ENCODE measurements at regions not wholly inside any gene's neighbourhood (a gene's known extent, or its start where the extent isn't known, plus 50 kb on each side); places are given as distances from the start of the nearest gene placed in this dataset.

DNA sequence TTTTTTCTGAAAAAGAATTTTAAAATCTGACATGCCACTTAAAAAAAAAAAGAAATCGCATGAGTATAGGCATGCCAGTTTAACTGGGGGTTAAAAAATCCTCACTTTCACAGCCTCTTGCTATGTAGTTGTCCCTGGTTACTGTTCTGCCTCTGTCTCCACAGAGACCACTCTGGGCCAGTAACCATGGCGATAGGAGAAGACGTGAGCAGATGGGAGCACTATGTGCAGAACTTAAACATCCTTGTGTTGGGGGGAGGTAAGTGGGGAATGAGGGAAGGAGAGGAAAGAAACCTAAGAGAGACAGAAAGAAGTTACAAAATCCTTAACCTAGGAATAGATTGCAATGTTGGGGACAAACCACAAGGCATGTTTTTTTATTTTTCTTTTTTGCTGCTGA lies 75.9 kb upstream of the CYRIA start:
- H3K9me3 ChIP-seq (ENCODE audit: low read length), result no peaks in the 10 kb centered on the region

DNA sequence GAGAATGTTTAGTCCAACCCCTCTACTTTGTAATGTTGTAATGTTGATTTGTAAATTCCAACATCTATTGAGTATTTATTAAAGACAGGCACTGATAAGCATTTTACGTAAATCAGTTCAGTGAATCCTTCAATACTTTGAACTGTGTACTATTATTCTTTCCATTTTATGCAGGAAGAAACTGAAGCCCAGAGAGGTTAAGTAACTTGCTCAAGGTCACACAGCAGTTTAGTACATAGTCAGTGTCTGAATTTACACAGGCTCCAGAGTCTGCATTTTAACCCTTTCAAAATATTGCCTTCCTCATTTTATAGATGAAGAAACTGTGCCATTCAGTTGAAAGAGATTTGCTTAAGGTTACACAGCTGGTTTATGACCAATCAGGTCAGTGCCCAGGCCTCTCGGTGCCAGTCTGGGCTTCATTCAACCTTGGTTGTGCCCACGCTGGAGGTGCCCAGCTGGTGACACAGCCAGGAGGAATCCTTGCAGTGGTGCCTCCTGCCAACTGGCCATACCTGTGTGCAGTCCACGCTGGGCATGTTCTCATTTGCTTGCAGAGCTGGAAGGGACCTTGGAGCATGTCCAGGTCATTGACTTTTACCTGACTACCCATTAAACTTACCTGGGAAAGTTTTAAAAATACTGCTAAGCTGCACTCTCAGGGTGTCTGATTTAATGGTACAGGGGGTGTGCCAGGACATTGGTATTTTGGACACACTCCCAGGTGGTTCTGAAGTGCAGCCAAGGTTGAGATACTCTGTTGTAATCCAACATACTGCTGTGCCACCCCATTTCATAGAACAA lies 74.3 kb upstream of the CYRIA start:
- Histone ChIP-seq H4K20me1 (ENCODE audit: insufficient read depth) (no peaks in the 10 kb centered on the region), H3K4me3 (ENCODE audit: low read length) (no peak overlapping the region), H3F3A (ENCODE audit: insufficient read depth, low read length, poor library complexity, severe bottlenecking) (peaks cover 3% of the 10 kb centered on the region), H3K79me2 (replicated peaks; ENCODE audit: insufficient read depth, low read length) (no peaks in the 10 kb centered on the region), H3K36me3 (ENCODE audit: insufficient read depth, low read length) (no peaks in the 10 kb centered on the region), H3K27ac (ENCODE audit: low read length) (peak overlapping the region; percentile 85), H3K27me3 (ENCODE audit: insufficient read depth, low read depth, low read length) (no peaks in the 10 kb centered on the region), H2AFZ (ENCODE audit: low read depth, low read length) (no peak overlapping the region), H3K9me3 (ENCODE audit: low read length) (no peaks in the 10 kb centered on the region), H3K4me2 (ENCODE audit: low read length) (no peak overlapping the region), H3K9me2 (ENCODE audit: insufficient read depth, low read length) (no peaks in the 10 kb centered on the region), H3K9ac (ENCODE audit: low read length) (no peak overlapping the region)
- TF ChIP-seq EZH2 (IDR thresholded peaks at IDR 0.05; ENCODE audit: borderline replicate concordance, insufficient read depth, low read length, poor library complexity, severe bottlenecking), result no peak
- no peak for TF ChIP-seq EP300 (conservative IDR thresholded peaks at IDR 0.05; ENCODE audit: poor library complexity, severe bottlenecking)

More for the DNA sequence above, 75.9 kb upstream of the CYRIA start:
- Histone ChIP-seq H3K9ac (ENCODE audit: low read length) (peak overlapping the region; percentile 51), H3F3A (ENCODE audit: insufficient read depth, low read length, poor library complexity, severe bottlenecking) (peaks cover 3% of the 10 kb centered on the region), H3K4me2 (ENCODE audit: low read length) (peak overlapping the region; percentile 21), H3K4me3 (ENCODE audit: low read length) (peak overlapping the region; percentile 47), H2AFZ (ENCODE audit: low read depth, low read length) (no peak overlapping the region), H3K9me2 (ENCODE audit: insufficient read depth, low read length) (no peaks in the 10 kb centered on the region), H3K36me3 (ENCODE audit: insufficient read depth, low read length) (no peaks in the 10 kb centered on the region), H3K27me3 (ENCODE audit: insufficient read depth, low read depth, low read length) (no peaks in the 10 kb centered on the region), H3K79me2 (replicated peaks; ENCODE audit: insufficient read depth, low read length) (no peaks in the 10 kb centered on the region), H4K20me1 (ENCODE audit: insufficient read depth) (no peaks in the 10 kb centered on the region), H3K27ac (ENCODE audit: low read length) (peak overlapping the region; percentile 85)
- TF ChIP-seq EZH2 (IDR thresholded peaks at IDR 0.05; ENCODE audit: borderline replicate concordance, insufficient read depth, low read length, poor library complexity, severe bottlenecking) (no peak), MXI1 (conservative IDR thresholded peaks at IDR 0.05; ENCODE audit: poor library complexity, severe bottlenecking) (no peak), TAF1 (IDR thresholded peaks at IDR 0.05; ENCODE audit: low read depth) (no peak), RAD21 (conservative IDR thresholded peaks at IDR 0.05) (peak; percentile 38), EP300 (conservative IDR thresholded peaks at IDR 0.05; ENCODE audit: poor library complexity, severe bottlenecking) (peak; percentile 66), SMC3 (conservative IDR thresholded peaks at IDR 0.05; ENCODE audit: poor library complexity) (no peak), POLR2AphosphoS5 (IDR thresholded peaks at IDR 0.05) (peak; percentile 38)
- TF ChIP-seq, protein P1, sequence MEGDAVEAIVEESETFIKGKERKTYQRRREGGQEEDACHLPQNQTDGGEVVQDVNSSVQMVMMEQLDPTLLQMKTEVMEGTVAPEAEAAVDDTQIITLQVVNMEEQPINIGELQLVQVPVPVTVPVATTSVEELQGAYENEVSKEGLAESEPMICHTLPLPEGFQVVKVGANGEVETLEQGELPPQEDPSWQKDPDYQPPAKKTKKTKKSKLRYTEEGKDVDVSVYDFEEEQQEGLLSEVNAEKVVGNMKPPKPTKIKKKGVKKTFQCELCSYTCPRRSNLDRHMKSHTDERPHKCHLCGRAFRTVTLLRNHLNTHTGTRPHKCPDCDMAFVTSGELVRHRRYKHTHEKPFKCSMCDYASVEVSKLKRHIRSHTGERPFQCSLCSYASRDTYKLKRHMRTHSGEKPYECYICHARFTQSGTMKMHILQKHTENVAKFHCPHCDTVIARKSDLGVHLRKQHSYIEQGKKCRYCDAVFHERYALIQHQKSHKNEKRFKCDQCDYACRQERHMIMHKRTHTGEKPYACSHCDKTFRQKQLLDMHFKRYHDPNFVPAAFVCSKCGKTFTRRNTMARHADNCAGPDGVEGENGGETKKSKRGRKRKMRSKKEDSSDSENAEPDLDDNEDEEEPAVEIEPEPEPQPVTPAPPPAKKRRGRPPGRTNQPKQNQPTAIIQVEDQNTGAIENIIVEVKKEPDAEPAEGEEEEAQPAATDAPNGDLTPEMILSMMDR (IDR thresholded peaks at IDR 0.05; ENCODE audit: poor library complexity, severe bottlenecking), result peak; percentile 35
- TF ChIP-seq, protein P2, sequence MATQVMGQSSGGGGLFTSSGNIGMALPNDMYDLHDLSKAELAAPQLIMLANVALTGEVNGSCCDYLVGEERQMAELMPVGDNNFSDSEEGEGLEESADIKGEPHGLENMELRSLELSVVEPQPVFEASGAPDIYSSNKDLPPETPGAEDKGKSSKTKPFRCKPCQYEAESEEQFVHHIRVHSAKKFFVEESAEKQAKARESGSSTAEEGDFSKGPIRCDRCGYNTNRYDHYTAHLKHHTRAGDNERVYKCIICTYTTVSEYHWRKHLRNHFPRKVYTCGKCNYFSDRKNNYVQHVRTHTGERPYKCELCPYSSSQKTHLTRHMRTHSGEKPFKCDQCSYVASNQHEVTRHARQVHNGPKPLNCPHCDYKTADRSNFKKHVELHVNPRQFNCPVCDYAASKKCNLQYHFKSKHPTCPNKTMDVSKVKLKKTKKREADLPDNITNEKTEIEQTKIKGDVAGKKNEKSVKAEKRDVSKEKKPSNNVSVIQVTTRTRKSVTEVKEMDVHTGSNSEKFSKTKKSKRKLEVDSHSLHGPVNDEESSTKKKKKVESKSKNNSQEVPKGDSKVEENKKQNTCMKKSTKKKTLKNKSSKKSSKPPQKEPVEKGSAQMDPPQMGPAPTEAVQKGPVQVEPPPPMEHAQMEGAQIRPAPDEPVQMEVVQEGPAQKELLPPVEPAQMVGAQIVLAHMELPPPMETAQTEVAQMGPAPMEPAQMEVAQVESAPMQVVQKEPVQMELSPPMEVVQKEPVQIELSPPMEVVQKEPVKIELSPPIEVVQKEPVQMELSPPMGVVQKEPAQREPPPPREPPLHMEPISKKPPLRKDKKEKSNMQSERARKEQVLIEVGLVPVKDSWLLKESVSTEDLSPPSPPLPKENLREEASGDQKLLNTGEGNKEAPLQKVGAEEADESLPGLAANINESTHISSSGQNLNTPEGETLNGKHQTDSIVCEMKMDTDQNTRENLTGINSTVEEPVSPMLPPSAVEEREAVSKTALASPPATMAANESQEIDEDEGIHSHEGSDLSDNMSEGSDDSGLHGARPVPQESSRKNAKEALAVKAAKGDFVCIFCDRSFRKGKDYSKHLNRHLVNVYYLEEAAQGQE (IDR thresholded peaks at IDR 0.05; ENCODE audit: borderline replicate concordance), result no peak

All from neural cell (in vitro differentiated cells).